CD14-positive monocyte (primary cell): ENCODE measurements at regions not wholly inside any gene's neighbourhood (a gene's known extent, or its start where the extent isn't known, plus 50 kb on each side); places are given as distances from the start of the nearest gene placed in this dataset.
A peak's percentile ranks its signal among the peaks of the same experiment; 100 is the strongest.

Source experiments
- DNase-seq, 3 donors: peaks; one replicate each; pipeline ENCODE4 v3.0.0-alpha.2; 2011 to 2022
- H2AFZ ChIP-seq: 2 replicates; pipeline ENCODE4 v1.6.0; 2012; ENCODE audit warnings: mild to moderate bottlenecking, low read depth, low read length, inconsistent platforms; ENCODE audit not compliant: insufficient read depth, poor library complexity, severe bottlenecking
- H3K27ac ChIP-seq, 2 donors: 1 replicate in 1 of 2; 2 replicates in 1 of 2; pipeline ENCODE4 v1.5.1; 2012 to 2013; ENCODE audit warnings: low read length in 2 of 2, control low read depth in 1 of 2, inconsistent platforms in 1 of 2, low read depth in 1 of 2, mild to moderate bottlenecking in 1 of 2
- H3K27me3 ChIP-seq, 2 donors: one replicate each; pipeline versions ENCODE4 v1.6.0 to v1.6.1; 2011 to 2013; ENCODE audit warnings: low read length in 2 of 2; ENCODE audit not compliant: control insufficient read depth in 2 of 2, insufficient read depth in 2 of 2
- H3K36me3 ChIP-seq, 2 donors: replicated peaks in 1 of 2; 1 replicate in 1 of 2; 2 replicates in 1 of 2; pipeline versions ENCODE4 v1.5.1 to v1.6.1; 2012 to 2013; ENCODE audit warnings: low read length in 2 of 2, control low read depth in 1 of 2, inconsistent platforms in 1 of 2, mild to moderate bottlenecking in 1 of 2; ENCODE audit not compliant: insufficient read depth in 2 of 2, control insufficient read depth in 1 of 2
- H3K4me1 ChIP-seq, 2 donors: 1 replicate in 1 of 2; 2 replicates in 1 of 2; pipeline versions ENCODE4 v1.5.1 to v1.6.1; 2012 to 2013; ENCODE audit warnings: low read length in 2 of 2, control low read depth in 1 of 2, inconsistent platforms in 1 of 2, mild to moderate bottlenecking in 1 of 2, moderate library complexity in 1 of 2; ENCODE audit not compliant: insufficient read depth in 2 of 2, control insufficient read depth in 1 of 2
- H3K4me2 ChIP-seq: replicated peaks from 2 replicates; pipeline ENCODE3; 2012; ENCODE audit warnings: low read length, moderate library complexity, mild to moderate bottlenecking; ENCODE audit not compliant: poor library complexity, severe bottlenecking; ENCODE audit errors: extremely low read depth
- H3K4me3 ChIP-seq, 3 experiments: fragments of 200-600 bp in 1 of 3; sonication (generic) in 1 of 3; replicated peaks in 1 of 3; 1 replicate in 2 of 3; 2 replicates in 1 of 3; pipeline ENCODE4 v1.5.1; 2011 to 2013; ENCODE audit warnings: low read length in 3 of 3, mild to moderate bottlenecking in 3 of 3, control low read depth in 2 of 3, low read depth in 2 of 3, inconsistent platforms in 1 of 3, moderate library complexity in 1 of 3
- H3K79me2 ChIP-seq: 2 replicates; pipeline ENCODE4 v1.6.0; 2012; ENCODE audit warnings: mild to moderate bottlenecking, control low read depth, inconsistent platforms, low read length, moderate library complexity; ENCODE audit not compliant: insufficient read depth
- H3K9ac ChIP-seq: 2 replicates; pipeline ENCODE4 v1.6.0; 2017; ENCODE audit warnings: low read length, mild to moderate bottlenecking; ENCODE audit not compliant: insufficient read depth, poor library complexity, severe bottlenecking
- H3K9me3 ChIP-seq, 2 donors: replicated peaks in 1 of 2; 1 replicate in 1 of 2; 2 replicates in 1 of 2; pipeline versions ENCODE4 v1.5.1 to v1.6.1; 2012 to 2013; ENCODE audit warnings: low read length in 2 of 2, control low read depth in 1 of 2; ENCODE audit not compliant: control insufficient read depth in 1 of 2, insufficient read depth in 1 of 2
- H4K20me1 ChIP-seq: 2 replicates; pipeline ENCODE4 v1.6.0; 2012; ENCODE audit warnings: mild to moderate bottlenecking, low read length, control low read depth, moderate library complexity; ENCODE audit not compliant: insufficient read depth
- H3K27ac Mint-ChIP-seq, 7 donors: one replicate each; pipeline ENCODE4 v1.8.0; 2020; ENCODE audit warnings: mild to moderate bottlenecking in 7 of 7, mixed read lengths in 7 of 7, moderate library complexity in 6 of 7, inconsistent platforms in 2 of 7
- H3K27me3 Mint-ChIP-seq, 3 donors: one replicate each; pipeline ENCODE4 v1.8.0; 2021 to 2022; ENCODE audit warnings: low read depth in 3 of 3, mild to moderate bottlenecking in 3 of 3, mixed read lengths in 3 of 3, moderate library complexity in 3 of 3, inconsistent platforms in 1 of 3
- H3K36me3 Mint-ChIP-seq, 2 donors: one replicate each; pipeline ENCODE4 v1.8.0; 2020; ENCODE audit warnings: mixed read lengths in 2 of 2, inconsistent platforms in 1 of 2, mild to moderate bottlenecking in 1 of 2
- H3K4me1 Mint-ChIP-seq: one replicate; pipeline ENCODE4 v1.8.0; 2020; ENCODE audit warnings: mild to moderate bottlenecking, mixed read lengths
- H3K4me3 Mint-ChIP-seq, 2 donors: one replicate each; pipeline ENCODE4 v1.8.0; 2020; ENCODE audit warnings: mild to moderate bottlenecking in 2 of 2, mixed read lengths in 2 of 2, moderate library complexity in 1 of 2
- H3K9me3 Mint-ChIP-seq, 7 donors: one replicate each; pipeline ENCODE4 v1.8.0; 2020 to 2022; ENCODE audit warnings: mixed read lengths in 7 of 7, mild to moderate bottlenecking in 6 of 7, moderate library complexity in 6 of 7, inconsistent platforms in 2 of 7
- WGBS: methylation state at CpG from one replicate; pipeline ENCODE4 v1.1.5; 2013; ENCODE audit warnings: missing lambda C conversion rate; ENCODE audit not compliant: insufficient coverage; 5-methylcytosine and 5-hydroxymethylcytosine counted together
- intact Hi-C, 2 donors: fragments of 100-400 bp; cut with micrococcal nuclease; formaldehyde crosslinking; loops; one replicate each; pipeline versions ENCODE4 v1.15.0 to v1.15.1; 2023
- TF ChIP-seq, protein P1 (sequence below): fragments of 200-600 bp; IDR thresholded peaks from one replicate; pipeline ENCODE4 v1.8.0; 2022; ENCODE audit warnings: antibody characterized with exemption, mild to moderate bottlenecking

DNA sequence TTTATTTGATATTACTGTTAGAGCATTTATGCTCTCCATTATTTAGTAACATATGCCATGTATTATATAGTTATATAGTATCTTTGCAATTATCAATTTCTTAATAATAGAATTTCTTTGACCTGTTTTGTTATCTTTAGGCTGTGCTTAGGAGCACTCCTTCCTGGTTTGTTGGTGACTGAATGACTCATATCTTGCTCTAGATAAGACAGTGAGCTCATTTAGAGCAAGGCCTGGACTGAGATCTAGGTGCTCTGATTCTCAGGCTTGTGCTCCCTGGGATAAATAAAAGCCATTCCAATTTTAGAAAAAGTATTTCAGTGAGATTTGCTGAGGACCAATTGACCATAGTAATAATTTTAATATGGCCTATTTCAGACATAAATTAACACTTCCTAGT is 951.2 kb downstream of the FLRT2 start:
- TF ChIP-seq, protein P1, sequence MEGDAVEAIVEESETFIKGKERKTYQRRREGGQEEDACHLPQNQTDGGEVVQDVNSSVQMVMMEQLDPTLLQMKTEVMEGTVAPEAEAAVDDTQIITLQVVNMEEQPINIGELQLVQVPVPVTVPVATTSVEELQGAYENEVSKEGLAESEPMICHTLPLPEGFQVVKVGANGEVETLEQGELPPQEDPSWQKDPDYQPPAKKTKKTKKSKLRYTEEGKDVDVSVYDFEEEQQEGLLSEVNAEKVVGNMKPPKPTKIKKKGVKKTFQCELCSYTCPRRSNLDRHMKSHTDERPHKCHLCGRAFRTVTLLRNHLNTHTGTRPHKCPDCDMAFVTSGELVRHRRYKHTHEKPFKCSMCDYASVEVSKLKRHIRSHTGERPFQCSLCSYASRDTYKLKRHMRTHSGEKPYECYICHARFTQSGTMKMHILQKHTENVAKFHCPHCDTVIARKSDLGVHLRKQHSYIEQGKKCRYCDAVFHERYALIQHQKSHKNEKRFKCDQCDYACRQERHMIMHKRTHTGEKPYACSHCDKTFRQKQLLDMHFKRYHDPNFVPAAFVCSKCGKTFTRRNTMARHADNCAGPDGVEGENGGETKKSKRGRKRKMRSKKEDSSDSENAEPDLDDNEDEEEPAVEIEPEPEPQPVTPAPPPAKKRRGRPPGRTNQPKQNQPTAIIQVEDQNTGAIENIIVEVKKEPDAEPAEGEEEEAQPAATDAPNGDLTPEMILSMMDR = no peak
- Histone ChIP-seq H3K36me3 (no peaks in the 10 kb centered on the region), H3K4me2 (no peak overlapping the region), H2AFZ (no peak overlapping the region), H3K4me3 (no peak overlapping the region), H3K27me3 (no peaks in the 10 kb centered on the region), H3K4me1 (no peaks in the 10 kb centered on the region), H4K20me1 (no peaks in the 10 kb centered on the region), H3K79me2 (no peaks in the 10 kb centered on the region), H3K9ac (no peak overlapping the region), H3K27ac (no peak overlapping the region), H3K9me3 (no peaks in the 10 kb centered on the region)
- Mint-ChIP-seq H3K4me3 (no peak overlapping the region), H3K4me1 (no peaks in the 10 kb centered on the region), H3K9me3 (peaks cover 0 to 8% (median 4%) of the 10 kb centered on the region in 7 donors), H3K27me3 (no peaks in the 10 kb centered on the region), H3K36me3 (no peaks in the 10 kb centered on the region), H3K27ac (no peak overlapping the region)
- no peak for DNase-seq
- intact Hi-C loops = no loop called here

- Histone ChIP-seq H3K9ac (no peak overlapping the region), H3K36me3 (no peaks in the 10 kb centered on the region), H3K27ac (no peak overlapping the region), H3K27me3 (no peaks in the 10 kb centered on the region), H3K4me2 (no peak overlapping the region), H3K79me2 (no peaks in the 10 kb centered on the region), H3K9me3 (peaks cover 0 to 8% of the 10 kb centered on the region in 2 donors), H2AFZ (no peak overlapping the region), H3K4me3 (no peak overlapping the region), H3K4me1 (no peaks in the 10 kb centered on the region), H4K20me1 (no peaks in the 10 kb centered on the region)
- intact Hi-C loops = no loop called here
- H3K27ac Mint-ChIP-seq = peak overlapping the region in 1 of 7 donors; percentile 16
- no peaks in the 10 kb centered on the region for H3K36me3 Mint-ChIP-seq
- H3K4me3 Mint-ChIP-seq = no peak overlapping the region
- H3K9me3 Mint-ChIP-seq = peaks cover 4 to 14% (median 5%) of the 10 kb centered on the region in 7 donors
- no peak for DNase-seq
- WGBS = 84% methylated on average over 3 of the region's 5 CpGs
- peaks cover 5% of the 10 kb centered on the region for H3K4me1 Mint-ChIP-seq
- TF ChIP-seq, protein P1 = no peak
- H3K27me3 Mint-ChIP-seq = peaks cover 0 to 3% (median 0%) of the 10 kb centered on the region in 3 donors
These were observed 934.4 kb downstream of the FLRT2 start for GRCh38 chr14:86464341-86464740.
